GM18511 (cell line): ENCODE measurements at regions not wholly inside any gene's neighbourhood (a gene's known extent, or its start where the extent isn't known, plus 50 kb on each side); places are given as distances from the start of the nearest gene placed in this dataset.
A peak's percentile ranks its signal among the peaks of the same experiment; 100 is the strongest.
"Not testable (repeated sequence)": the region's sequence is repeated elsewhere in the genome, so short reads cannot be mapped to it uniquely, and the experiment has no call there.

Experiments used
- ATAC-seq: cut with Tn5 transposase; IDR thresholded peaks from one replicate; pipeline ENCODE4 v1.9.1; 2021; ENCODE audit warnings: mild to moderate bottlenecking, moderate library complexity; ENCODE audit not compliant: unreplicated experiment

DNA sequence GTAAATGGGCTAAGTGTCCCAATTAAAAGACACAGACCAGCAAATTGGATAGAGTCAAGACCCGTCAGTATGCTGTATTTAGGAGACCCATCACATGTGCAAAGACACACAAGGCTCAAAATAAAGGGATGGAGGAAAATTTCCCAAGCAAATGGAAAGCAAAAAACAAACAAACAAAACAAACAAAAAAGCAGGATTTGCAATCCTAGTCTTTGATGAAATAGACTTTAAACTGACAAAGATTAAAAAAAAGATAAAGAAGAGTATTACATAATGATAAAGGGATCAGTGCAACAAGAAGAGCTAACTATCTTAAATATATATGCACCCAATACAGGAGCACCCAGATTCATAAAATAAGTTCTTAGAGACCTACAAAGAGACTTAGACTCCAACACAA lies 429.6 kb downstream of the MAT2B start:
- not testable (repeated sequence) for ATAC-seq

DNA sequence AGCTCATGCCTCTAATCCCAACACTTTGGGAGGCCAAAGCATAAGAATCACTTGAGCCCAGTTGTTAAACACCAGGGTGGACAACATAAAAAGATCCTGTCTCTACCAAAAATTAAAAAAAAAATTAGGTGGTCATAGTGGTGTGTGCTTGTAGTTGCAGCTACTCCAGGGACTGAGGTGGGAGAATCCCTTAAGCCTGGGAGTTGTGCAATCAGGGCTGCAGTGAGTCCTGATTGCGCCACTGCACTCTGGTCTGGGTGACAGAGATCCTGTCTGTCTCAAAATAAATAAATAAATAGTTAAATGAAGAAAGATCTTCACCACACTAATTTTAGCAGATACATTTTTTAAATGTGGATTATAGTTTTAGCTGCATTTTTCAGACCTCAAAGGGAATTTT lies 433.2 kb downstream of the MAT2B start:
- no peak for ATAC-seq

DNA sequence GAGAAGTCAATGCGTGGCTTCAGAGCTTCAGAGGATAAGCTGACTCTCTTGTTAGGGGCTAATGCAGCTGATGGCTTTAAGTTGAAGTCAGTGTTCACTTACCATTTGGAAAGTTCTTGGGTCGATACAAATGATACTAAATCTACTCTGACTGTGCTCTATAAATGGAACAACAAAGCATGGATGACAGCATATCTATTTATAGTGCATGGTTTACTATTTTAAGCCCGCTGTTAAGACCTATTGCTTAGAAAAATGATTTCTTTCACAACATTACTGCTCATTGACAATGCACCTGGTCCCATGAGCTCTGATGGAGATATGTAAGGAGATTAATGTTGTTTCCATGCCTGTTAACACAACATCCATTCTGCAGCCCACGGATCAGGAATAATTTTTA lies 435.7 kb downstream of the MAT2B start:
- peak; percentile 51 for ATAC-seq

DNA sequence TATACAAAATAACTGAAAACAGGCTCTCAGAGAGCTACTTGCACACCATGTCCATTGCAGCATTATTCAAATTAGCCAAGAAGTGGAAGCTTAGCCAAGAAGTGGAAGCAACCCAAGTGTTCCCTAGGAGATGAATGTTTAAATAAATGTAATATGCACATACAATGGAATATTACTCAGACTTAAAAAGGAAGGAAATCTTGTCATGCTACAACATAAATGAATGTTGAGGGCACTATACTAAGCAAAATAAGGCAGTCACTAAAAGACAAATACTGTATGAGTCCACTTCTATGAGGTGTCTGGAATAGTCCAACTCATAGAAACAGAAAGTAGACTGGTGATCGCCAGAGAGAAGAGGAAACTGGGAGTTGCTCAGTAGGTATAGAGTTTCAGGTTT lies 438.1 kb downstream of the MAT2B start:
- peak; percentile 39 for ATAC-seq

DNA sequence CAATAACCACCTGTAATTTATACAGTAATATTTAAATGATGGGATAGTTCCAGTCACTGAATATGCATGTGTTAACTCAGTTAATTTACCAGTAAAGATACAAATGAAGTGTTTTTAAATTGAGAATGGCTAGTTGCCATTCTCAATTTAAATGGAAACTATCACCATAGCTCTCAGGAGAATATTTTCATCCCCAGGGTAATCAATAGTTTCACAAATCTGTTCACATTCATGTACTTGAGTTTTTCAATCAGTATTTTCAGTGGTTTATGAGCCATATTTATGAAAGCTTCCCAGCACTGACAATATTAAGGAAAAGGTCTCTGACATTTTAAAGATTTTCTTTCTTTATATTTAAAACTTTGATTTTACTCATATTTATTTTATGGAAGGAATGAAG lies 439.3 kb downstream of the MAT2B start:
- ATAC-seq: no peak

DNA sequence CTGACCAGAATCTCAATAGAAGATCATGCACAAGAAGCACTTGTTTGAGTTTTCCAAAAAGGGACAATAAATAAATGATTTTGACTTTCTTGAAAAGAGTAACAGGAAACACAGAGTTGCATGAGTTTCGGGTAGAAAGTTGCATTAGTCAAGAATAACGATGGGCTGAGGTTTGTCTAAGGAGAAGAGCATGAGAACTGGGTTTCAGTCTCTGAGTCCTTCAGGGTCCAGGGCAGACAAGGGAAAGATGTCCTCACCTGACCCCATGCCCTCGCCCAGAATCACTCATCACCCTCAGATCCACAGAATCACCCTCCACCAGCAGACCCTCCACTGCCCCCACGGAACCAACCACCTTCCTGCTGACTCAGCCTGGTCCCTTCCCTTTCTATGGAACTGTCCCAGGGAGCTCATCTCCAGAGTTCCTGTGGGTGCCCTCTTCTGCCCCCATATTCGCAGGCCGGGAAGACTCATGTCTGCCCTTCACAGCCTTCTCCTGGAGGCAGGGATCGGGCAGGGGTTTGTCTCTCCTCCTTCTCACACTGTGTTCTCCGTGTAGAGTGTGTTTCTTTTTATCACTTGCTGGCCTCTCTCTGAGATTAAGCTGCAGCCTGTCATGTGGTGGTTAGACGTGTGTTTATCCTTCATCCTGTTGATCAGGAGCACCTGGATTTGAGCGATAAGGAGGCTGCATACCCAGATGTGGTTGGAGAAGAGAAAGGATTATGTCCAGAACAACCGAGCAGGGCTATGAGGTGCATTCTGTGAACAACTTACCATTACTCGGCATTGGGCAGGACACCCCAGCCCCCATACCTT lies 442.6 kb downstream of the MAT2B start:
- no peak for ATAC-seq

DNA sequence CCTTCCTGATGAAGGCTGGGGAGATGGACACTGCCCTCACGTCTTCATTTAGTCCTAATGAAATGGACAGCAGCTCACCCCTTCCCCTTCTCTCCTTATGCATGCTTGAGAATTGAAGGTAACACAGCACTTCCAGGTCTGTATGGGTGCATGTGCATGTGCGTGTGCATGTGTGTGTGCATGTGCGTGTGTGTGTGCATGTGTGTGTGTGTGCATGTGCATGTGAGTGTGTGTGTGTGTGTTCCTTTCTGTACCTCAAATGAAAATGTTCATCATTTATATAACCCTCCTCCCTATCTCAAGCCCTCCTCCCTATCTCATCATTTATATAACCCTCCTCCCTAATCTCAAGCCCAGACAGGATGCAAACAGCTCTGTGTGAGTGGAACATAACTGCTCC lies 444.8 kb downstream of the MAT2B start:
- no peak for ATAC-seq

DNA sequence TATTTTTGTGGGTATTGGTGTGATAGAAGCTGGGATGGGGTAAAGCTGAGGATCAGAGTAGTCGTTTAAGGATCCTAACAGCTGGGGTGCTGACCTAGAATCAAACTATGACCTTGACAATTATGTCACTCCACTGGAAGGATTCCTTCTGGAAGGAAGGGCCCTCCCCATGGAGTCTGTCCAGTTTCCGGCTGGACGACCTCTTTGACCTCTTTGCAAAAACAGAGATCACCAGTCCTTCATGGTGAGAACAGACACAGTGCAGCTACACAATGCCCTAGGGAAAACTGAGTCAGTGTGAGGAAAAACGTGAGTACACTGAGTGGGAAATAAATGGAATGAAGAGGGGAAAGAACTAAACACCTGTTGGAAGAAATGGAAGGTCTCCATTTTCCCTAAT lies 445.6 kb downstream of the MAT2B start:
- no peak for ATAC-seq

DNA sequence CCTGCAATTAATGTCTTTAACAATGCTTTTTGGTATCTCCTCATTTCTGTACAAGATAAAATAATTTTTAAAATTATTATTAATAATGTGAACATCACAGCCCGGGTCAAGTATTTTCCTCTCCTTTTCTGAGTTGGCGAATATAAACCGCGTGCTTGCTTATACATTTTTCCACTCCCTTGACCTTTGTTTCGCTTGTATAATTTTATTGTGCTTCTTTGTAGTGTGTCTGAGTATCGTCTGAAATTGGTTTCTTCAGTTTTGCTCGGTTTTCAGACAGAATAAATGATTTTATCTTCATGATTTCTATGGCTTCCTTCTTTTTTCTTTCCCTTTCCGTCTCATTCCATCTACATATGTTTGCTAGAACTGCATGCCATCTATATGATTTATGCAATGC lies 448.5 kb downstream of the MAT2B start:
- ATAC-seq: no peak

DNA sequence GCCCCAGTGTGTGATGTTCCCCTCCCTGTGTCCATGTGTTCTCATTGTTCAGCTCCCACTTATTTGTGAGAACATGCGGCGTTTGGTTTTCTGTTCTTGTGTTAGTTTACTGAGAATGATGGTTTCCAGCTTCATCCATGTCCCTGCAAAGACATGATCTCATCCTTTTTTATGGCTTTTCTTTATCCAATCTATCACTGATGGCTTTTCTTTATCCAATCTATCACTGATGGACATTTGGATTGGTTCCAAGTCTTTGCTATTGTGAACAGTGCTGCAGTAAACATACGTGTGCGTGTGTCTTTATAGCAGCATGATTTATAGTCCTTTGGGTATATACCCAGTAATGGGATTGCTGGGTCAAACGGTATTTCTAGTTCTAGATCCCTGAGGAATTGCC lies 455.8 kb downstream of the MAT2B start:
- not testable (repeated sequence) for ATAC-seq

DNA sequence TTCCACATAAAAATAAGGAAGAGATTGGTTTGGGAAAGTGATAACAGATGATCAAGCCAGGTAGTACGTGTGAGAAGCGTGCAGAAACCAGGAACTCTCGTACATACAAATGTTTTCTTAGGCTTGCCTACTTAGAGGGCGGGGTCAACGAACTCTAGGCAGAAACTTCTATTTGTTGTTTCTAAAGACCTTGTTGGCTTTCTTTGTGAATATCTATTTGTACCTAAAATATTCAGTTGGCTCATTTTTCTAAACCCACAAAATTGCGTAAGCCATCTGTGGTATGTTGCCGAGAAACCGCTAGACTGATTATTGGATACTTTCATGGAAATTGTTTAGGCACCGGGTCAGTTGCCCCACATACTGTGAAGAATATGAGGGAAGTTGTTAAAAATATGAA lies 458.5 kb downstream of the MAT2B start:
- ATAC-seq: no peak

DNA sequence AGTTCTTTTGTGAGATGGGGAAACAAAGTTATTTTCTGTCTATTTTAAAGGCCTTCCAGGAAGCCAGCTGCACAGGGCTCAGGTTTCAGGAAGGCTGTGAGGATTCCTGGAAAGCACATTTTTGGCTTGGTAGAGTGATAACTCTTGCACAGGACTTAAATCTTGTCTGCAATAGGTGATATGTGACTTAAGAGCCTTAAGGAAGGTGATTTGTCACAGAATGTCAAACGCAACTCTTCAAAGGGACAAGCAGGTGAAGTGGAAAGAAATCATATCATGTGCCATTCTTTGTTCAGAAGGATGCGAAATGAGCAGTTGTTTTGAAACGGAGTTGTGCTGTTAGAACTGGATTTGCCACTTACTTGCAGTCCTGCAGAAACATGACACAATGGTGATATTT lies 459.3 kb downstream of the MAT2B start:
- no peak for ATAC-seq

DNA sequence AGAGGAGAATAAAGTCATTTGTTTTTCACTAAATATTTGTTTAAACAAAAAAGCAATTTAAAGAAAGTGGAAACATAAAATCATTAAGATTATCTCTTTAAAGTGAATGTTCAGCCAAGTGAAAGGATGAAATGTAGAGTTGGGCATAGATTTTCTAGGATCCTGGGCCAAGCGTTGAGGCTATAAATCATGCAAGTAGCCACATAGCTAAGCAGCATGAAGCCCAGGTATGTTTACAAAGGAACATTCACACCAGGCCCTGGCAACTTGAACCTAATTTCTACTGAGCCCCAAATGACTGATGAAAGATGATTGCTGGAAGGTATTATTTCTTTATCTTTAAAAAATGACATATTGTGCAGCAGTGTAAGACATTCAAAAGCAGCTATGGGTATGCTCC lies 461.8 kb downstream of the MAT2B start:
- ATAC-seq: no peak

DNA sequence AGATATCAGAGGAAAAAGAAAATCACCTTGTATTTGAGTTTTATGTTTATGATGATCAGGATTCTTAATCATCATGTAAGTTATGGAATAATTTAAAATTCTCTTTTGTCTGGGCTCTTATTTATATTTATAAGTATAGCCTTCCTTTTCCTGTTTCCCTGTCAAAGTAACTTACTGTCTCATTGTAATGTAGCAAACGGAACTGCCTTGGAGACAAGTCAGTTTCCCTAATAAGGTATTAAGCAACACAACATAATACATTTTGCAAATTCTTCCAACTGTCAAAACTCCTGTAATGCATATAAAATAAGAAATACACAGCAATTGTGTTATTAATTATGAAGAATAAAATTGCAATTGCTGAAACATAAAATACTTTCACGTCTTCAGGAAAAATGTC lies 463.2 kb downstream of the MAT2B start:
- ATAC-seq: no peak

DNA sequence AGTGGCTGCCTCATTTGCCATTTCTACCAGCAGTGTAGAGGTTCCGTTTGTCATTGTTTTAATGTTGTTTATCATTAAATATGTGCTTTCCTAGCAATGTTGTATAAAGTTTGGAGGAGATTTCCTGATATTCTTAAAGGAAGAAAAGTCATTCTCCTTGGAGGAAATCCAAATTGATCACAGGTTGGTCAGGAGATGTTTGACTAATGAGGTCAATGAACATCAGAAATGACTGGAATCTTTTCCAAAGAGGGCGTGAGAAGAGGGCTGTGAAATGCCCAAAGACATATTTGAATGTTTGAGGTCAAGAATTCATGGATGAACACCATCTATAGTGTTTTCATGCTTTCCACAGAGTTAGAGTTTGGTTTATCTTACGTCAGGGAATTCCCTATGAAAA lies 471.3 kb downstream of the MAT2B start:
- ATAC-seq: no peak

DNA sequence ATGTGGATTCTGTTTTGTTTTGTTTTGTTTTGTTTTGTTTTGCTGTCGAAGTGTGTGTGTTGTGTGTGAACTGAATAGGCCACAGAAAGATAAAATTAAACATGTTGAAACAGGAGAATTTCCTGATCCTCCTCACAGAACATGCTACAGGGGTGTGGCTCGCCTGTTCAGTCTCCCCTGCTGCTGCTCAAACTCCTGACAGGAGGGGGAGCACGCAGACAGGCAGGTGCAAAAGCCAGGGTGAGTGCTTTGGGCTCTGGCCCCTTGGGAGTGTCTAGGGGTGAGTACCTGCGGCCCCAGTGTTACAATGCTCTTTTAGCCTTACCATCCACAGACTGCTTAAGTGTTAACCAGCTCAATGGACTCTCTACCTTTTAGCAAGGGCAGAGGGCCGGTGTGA lies 473.5 kb downstream of the MAT2B start:
- peak; percentile 68 for ATAC-seq

DNA sequence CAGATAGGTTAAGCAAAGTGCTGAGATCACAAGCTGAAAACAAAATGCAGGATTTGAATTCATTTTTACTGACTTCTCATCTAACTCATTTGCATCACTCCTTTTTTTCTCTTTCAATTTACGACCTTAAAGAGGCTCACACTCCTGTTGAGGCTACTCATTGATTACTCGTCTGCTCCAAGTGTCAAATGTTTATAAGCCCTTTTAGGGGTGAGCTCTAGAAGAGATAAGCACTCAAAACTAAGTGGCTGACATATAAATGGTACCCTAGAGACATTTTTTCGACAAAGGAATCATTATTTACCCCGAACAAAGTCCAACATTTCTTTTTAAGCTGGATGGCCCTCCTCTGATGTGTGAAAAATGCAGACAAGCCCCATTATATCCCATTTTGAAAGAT lies 483.1 kb downstream of the MAT2B start:
- no peak for ATAC-seq

DNA sequence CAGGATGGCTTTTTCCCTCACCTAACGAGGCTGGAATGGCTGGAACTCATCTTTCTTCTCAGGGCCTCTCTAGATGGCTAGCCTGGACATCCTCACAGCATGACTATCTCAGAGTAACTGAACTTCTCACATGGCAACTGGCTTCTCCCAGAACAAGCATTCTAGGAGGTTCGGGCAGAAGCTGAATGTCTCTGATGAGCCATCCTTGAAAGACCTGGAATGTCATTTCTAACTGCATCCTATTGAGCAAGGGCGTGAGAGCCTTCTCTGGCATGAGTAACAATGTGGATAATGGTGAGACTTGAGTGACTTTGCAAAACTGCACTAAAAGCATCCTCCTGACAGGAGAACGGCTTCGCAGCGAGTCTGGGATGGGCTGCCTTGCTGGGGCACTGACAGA lies 487.7 kb downstream of the MAT2B start:
- no peak for ATAC-seq

DNA sequence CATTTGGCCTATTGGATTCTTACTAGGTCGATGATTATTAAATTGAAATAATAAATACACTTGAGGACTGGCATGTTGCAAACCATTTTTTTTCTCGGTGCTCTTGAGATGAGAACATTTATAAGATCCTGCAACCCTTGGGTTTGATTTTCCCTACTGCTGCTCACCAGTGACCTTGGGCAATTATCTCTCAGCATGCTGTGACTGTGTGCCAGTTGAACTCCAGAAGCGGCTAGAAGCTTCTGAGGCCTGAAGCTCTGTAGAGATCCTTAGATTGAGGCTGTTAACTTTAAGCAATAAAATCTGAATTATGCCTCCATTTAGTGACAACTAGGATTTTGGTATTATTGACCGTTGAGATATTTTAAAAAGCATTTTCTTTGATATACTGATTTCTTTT lies 489.8 kb downstream of the MAT2B start:
- ATAC-seq: no peak

DNA sequence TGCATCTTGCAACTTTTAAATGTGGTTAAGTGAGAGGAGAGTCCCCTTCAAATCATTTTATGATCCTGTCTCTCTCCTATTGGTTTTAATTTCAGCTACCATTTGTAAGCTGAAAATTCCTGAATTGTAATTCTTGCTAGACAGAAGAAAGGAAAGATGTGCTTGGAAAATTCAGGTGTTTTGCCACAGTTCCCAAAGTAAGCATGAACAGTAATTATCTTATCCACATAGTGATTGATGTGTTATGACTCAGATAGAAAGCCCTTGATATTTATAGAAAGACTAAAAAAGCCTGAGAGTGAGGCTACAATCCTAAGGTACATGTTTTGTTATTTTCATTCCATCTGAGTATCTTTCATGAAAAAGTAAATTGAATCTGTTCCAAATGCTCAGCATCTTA lies 492.5 kb downstream of the MAT2B start:
- no peak for ATAC-seq

DNA sequence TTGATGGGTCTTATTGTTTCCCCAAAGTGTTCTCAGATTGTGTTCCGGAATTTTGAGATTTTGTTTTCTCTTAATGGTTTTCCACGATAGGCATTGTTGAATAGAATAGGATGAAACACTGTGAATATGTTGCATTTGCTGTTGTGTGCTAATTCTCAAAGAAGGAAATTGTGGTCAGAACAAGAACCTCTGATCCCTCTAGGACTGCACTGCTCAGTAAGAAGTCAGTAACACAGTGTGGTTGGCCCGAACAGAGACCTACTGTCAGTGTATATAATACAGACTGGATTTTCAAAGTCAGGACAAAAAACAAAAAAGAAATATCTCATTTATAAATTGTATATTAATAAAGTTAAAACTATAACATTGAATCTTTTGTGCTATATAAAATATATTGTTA lies 494.8 kb downstream of the MAT2B start:
- ATAC-seq: no peak

DNA sequence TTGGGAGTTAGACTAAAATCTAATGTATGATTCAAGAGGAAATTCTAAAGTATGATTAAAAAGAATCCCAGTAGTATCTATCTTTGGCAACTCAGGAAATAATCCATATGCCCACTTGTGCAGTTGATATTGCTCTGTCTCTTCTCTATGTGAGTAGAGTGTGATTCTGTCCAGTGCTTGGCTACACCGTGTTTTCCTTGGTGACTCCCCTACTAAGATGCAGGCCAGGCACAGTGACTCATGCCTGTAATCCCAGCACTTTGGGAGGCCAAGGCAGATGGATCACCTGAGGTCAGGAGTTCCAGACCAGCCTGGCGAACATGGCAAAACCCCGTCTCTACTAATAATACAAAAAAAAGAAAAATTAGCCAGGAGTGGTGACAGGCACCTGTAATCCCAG lies 495.4 kb downstream of the MAT2B start:
- no peak for ATAC-seq

DNA sequence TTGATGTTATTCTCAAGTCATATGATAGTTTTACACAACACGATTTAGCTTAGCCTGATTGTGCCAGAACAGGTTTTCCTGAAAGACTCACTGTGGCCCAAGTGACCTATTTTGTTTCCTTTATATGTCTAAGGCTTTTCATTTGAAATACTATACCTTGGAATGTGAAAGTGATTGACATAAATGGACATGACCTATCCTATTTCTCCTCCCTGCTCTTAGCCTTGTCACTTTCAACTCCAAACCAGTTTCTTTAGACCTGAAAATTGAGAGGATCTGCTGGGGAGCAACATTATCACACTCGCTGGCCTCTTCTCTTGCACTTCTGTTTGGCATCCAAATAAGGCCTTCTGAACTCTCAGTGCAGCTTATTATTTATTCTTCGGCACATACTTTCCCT lies 496.8 kb downstream of the MAT2B start:
- peak; percentile 2 for ATAC-seq
